Esophagus squamous epithelium (tissue), 5 donors: ENCODE measurements at regions not wholly inside any gene's neighbourhood (a gene's known extent, or its start where the extent isn't known, plus 50 kb on each side); places are given as distances from the start of the nearest gene placed in this dataset.

ENCODE experiments used
- DNase-seq: peaks from one replicate; lab custom pipeline; 2025; lab: John Stamatoyannopoulos, UW
- H3K27ac ChIP-seq, 4 donors: fragments of 200-600 bp; sonication (generic); one replicate each; pipeline ENCODE4 v1.5.1; 2016 to 2019; ENCODE audit warnings: mild to moderate bottlenecking in 1 of 4
- H3K27me3 ChIP-seq, 4 donors: fragments of 200-600 bp; sonication (generic); 1 replicate in 3 of 4; 2 replicates in 1 of 4; pipeline versions ENCODE4 v1.5.1 to v1.6.0; 2017 to 2021; ENCODE audit warnings: antibody characterized with exemption in 1 of 4
- H3K36me3 ChIP-seq, 3 donors: fragments of 200-600 bp; sonication (generic); one replicate each; pipeline ENCODE4 v1.5.1; 2016 to 2019
- H3K4me1 ChIP-seq, 3 donors: fragments of 200-600 bp; sonication (generic); one replicate each; pipeline ENCODE4 v1.5.1; 2017 to 2019
- H3K4me3 ChIP-seq, 4 donors: fragments of 200-600 bp; sonication (generic); 1 replicate in 3 of 4; 2 replicates in 1 of 4; pipeline ENCODE4 v1.5.1; 2016 to 2019; ENCODE audit warnings: mild to moderate bottlenecking in 2 of 4, moderate library complexity in 1 of 4
- H3K9me3 ChIP-seq, 3 donors: fragments of 200-600 bp; sonication (generic); one replicate each; pipeline ENCODE4 v1.5.1; 2016 to 2019
- CTCF ChIP-seq, 6 experiments: fragments of 450-650 bp in 4 of 6; fragments of 200-600 bp in 2 of 6; sonication (generic) in 2 of 6; IDR thresholded peaks; one replicate each; pipeline ENCODE4 v1.5.1; 2016 to 2019; ENCODE audit warnings: antibody characterized with exemption in 6 of 6, mild to moderate bottlenecking in 4 of 6, moderate library complexity in 4 of 6
- POLR2A ChIP-seq, 4 donors: fragments of 450-650 bp; IDR thresholded peaks; one replicate each; pipeline ENCODE4 v1.6.1; 2017; ENCODE audit warnings: antibody characterized with exemption in 4 of 4, mild to moderate bottlenecking in 4 of 4, moderate library complexity in 3 of 4
- WGBS, 2 donors: methylation state at CpG; one replicate each; pipeline ENCODE4 v1.1.5; 2018; 5-methylcytosine and 5-hydroxymethylcytosine counted together
- intact Hi-C: fragments of 100-400 bp; cut with DNase I; formaldehyde crosslinking; loops from one replicate; pipeline ENCODE4 v1.15.0; 2022
- donor health status: DM: yes; HTN: yes; CAD: no.

- Histone ChIP-seq H3K9me3 (no peaks in the 10 kb centered on the region), H3K36me3 (no peaks in the 10 kb centered on the region), H3K4me1 (peaks cover 0 to 26% (median 0%) of the 10 kb centered on the region in 3 donors), H3K4me3 (no peak overlapping the region), H3K27ac (no peak overlapping the region), H3K27me3 (peaks cover 0 to 45% (median 0%) of the 10 kb centered on the region in 4 donors)
- TF ChIP-seq CTCF (IDR thresholded peaks at IDR 0.05) (no peak), POLR2A (IDR thresholded peaks at IDR 0.05) (no peak)
- no peak for DNase-seq
- 87 to 94% methylated on average over 2 of the region's 2 CpGs for WGBS, 2 donors
- intact Hi-C loops: no loop called here
Measured at GRCh38 chr2:65615602-65616001, 183.2 kb upstream of the SPRED2 start.

- no peak for DNase-seq
- intact Hi-C loops: no loop called here
- Histone ChIP-seq H3K4me1 (peaks cover 0 to 26% (median 0%) of the 10 kb centered on the region in 3 donors), H3K9me3 (no peaks in the 10 kb centered on the region), H3K4me3 (no peak overlapping the region), H3K27me3 (peaks cover 0 to 48% (median 0%) of the 10 kb centered on the region in 4 donors), H3K27ac (no peak overlapping the region), H3K36me3 (no peaks in the 10 kb centered on the region)
- WGBS, 2 donors: 84 to 86% methylated on average over 3 of the region's 3 CpGs
- TF ChIP-seq POLR2A (IDR thresholded peaks at IDR 0.05) (no peak), CTCF (IDR thresholded peaks at IDR 0.05) (no peak)
Measured at GRCh38 chr2:65613968-65614555, 181.7 kb upstream of the SPRED2 start.

DNA sequence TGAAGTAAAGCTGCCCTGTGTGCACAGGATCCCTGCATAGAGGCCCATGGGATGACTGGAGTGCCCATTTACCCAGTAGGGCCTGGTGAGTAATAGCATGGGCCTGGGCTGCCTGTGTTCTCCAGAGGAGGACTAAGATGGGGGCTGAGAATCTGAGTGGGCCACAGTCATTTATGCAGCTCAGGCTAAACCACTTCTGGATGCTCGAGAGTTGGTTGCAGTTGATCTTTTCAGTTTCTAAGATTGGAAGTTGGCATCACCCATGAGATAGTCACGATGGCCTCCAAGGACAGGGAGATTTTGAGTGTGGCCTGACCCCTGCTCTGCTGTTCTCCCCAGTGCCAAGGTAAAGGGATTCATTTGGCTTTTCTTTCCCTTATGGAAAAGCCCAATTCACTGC is 179.1 kb upstream of the SPRED2 start:
- DNase-seq: no peak
- H3K27me3 ChIP-seq: peaks cover 0 to 50% (median 0%) of the 10 kb centered on the region in 4 donors
- no peaks in the 10 kb centered on the region for H3K36me3 ChIP-seq
- H3K9me3 ChIP-seq: no peaks in the 10 kb centered on the region
- no peak overlapping the region for H3K27ac ChIP-seq
- no peak overlapping the region for H3K4me3 ChIP-seq
- 85 to 93% methylated on average over 2 of the region's 2 CpGs for WGBS, 2 donors
- H3K4me1 ChIP-seq: peaks cover 0 to 43% (median 0%) of the 10 kb centered on the region in 3 donors
- intact Hi-C loops: no loop called here
- TF ChIP-seq POLR2A (IDR thresholded peaks at IDR 0.05): no peak
- TF ChIP-seq CTCF (IDR thresholded peaks at IDR 0.05): no peak

DNA sequence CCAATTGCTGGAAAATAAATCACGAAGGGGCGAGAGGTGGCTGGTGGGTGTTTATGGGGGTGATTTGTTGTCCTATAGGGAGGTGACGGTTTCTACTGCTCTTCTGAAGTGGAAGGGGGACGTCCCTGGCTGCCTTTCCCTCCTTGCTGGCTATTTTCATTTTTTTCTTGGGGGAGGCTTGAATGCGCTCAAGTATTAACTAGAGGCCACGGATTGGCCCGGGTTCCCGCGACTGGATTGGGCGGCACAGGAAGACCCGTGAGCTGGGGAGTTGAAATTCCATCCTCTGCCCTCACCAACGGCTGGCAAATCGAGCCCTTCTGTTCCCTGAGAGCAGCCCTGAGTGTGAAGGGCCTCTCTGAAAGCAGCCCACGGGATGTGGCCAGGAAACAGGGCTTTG is 176.5 kb upstream of the SPRED2 start:
- intact Hi-C loops: no loop called here
- no peak overlapping the region for H3K4me3 ChIP-seq
- peak overlapping the region in 1 of 4 donors; percentile 22 for H3K27ac ChIP-seq
- no peaks in the 10 kb centered on the region for H3K9me3 ChIP-seq
- TF ChIP-seq POLR2A (IDR thresholded peaks at IDR 0.05): no peak
- TF ChIP-seq CTCF (IDR thresholded peaks at IDR 0.05): no peak
- no peaks in the 10 kb centered on the region for H3K36me3 ChIP-seq
- H3K4me1 ChIP-seq: peaks cover 0 to 48% (median 0%) of the 10 kb centered on the region in 3 donors
- H3K27me3 ChIP-seq: peaks cover 0 to 52% (median 0%) of the 10 kb centered on the region in 4 donors
- no peak for DNase-seq
- WGBS, 2 donors: 68 to 83% methylated on average over 9 to 14 of the region's 14 CpGs

- TF ChIP-seq CTCF (IDR thresholded peaks at IDR 0.05): no peak
- no peak for TF ChIP-seq POLR2A (IDR thresholded peaks at IDR 0.05)
- Histone ChIP-seq H3K27ac (peak overlapping the region in 1 of 4 donors; percentile 22), H3K27me3 (peaks cover 0 to 54% (median 0%) of the 10 kb centered on the region in 4 donors), H3K4me1 (peaks cover 0 to 48% (median 0%) of the 10 kb centered on the region in 3 donors), H3K36me3 (no peaks in the 10 kb centered on the region), H3K4me3 (no peak overlapping the region), H3K9me3 (no peaks in the 10 kb centered on the region)
- intact Hi-C loops: no loop called here
- 20 to 52% methylated on average over 4 to 5 of the region's 5 CpGs for WGBS, 2 donors
- no peak for DNase-seq
Measured at GRCh38 chr2:65608466-65608865, 176.1 kb upstream of the SPRED2 start.
